ENCODE measurements at regions not wholly inside any gene's neighbourhood (a gene's known extent, or its start where the extent isn't known, plus 50 kb on each side); places are given as distances from the start of the nearest gene placed in this dataset.

GRCh38 chr9:74044844-74045243, 452.3 kb upstream of the RORB start:
- TF ChIP-seq, protein P1, sequence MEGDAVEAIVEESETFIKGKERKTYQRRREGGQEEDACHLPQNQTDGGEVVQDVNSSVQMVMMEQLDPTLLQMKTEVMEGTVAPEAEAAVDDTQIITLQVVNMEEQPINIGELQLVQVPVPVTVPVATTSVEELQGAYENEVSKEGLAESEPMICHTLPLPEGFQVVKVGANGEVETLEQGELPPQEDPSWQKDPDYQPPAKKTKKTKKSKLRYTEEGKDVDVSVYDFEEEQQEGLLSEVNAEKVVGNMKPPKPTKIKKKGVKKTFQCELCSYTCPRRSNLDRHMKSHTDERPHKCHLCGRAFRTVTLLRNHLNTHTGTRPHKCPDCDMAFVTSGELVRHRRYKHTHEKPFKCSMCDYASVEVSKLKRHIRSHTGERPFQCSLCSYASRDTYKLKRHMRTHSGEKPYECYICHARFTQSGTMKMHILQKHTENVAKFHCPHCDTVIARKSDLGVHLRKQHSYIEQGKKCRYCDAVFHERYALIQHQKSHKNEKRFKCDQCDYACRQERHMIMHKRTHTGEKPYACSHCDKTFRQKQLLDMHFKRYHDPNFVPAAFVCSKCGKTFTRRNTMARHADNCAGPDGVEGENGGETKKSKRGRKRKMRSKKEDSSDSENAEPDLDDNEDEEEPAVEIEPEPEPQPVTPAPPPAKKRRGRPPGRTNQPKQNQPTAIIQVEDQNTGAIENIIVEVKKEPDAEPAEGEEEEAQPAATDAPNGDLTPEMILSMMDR (IDR thresholded peaks at IDR 0.05) = no peak
- no peak for TF ChIP-seq IRF3 (IDR thresholded peaks at IDR 0.05; ENCODE audit: low read depth, low read length)
- no peak for TF ChIP-seq POLR2AphosphoS5 (IDR thresholded peaks at IDR 0.05; ENCODE audit: low read depth, low read length)
- no peak for TF ChIP-seq SIN3A (IDR thresholded peaks at IDR 0.05; ENCODE audit: borderline replicate concordance, low read depth, low read length)
- no peak for TF ChIP-seq CHD2 (IDR thresholded peaks at IDR 0.05; ENCODE audit: low read length, partially characterized antibody)
- no peak for TF ChIP-seq EZH2phosphoT487 (IDR thresholded peaks at IDR 0.05; ENCODE audit: borderline replicate concordance, low read depth)
- no peak for TF ChIP-seq RAD21 (IDR thresholded peaks at IDR 0.05; ENCODE audit: low read length)
- TF ChIP-seq SMC3 (IDR thresholded peaks at IDR 0.05; ENCODE audit: low read depth, low read length) = no peak

Measured in SK-N-SH (cell line).